C4-2B (cell line): ENCODE measurements at regions not wholly inside any gene's neighbourhood (a gene's known extent, or its start where the extent isn't known, plus 50 kb on each side); places are given as distances from the start of the nearest gene placed in this dataset.

Experiments used
- H3K27ac ChIP-seq: fragments of 450-650 bp; 2 replicates; pipeline ENCODE4 v1.5.1; 2017
- CTCF ChIP-seq: fragments of 450-650 bp; conservative IDR thresholded peaks from 2 replicates; pipeline ENCODE4 v1.5.1; 2017; ENCODE audit warnings: mild to moderate bottlenecking
- ZFX ChIP-seq: fragments of 450-650 bp; IDR thresholded peaks from 2 replicates; pipeline ENCODE4 v1.6.1; 2017

DNA sequence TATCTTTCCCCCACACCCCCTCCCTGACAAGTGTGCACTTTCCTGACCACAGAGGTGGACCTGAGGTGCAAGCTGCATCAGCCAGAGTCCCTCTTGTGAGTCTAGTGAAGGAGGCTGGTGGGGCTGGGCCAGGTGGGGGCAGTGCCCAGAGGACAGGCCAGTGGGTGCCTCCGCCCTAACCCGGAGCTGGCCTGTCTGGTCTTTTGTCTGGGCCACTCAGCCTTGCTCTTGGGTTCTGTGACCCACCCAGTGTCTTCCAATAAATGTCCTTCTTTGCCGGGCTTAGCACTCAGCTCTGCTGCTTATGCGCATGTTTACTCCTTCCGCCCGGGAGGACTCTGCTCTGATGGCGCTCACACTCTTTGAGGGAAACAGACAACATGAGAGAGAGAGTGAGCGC lies 526.2 kb downstream of the TBC1D22A start:
- no peak for TF ChIP-seq ZFX
- no peak for TF ChIP-seq CTCF
- no peak overlapping the region for H3K27ac ChIP-seq

- no peak overlapping the region for H3K27ac ChIP-seq
- TF ChIP-seq ZFX, result no peak
- TF ChIP-seq CTCF, result no peak
Measured at GRCh38 chr22:47287516-47287915, 525.1 kb downstream of the TBC1D22A start.

DNA sequence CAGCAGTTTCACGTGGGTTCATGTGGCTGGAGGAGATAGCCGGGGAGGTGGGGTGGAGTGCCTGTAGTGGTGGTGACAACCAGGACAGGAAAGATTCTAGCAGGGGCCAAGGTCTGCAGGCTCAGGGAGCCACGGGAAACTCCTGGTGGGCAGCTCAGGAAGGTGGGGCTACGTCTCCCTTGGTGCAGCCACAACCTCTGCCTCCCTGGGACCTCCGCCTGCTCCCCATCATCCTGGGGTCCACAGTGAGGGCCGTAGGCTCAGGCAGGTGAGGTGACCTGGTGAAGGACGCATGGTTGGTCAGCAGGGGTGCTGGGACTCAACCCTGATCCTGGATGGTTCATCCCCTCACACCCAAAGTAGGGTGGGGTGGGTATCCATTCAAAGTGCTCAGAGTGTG lies 524.1 kb downstream of the TBC1D22A start:
- H3K27ac ChIP-seq, result no peak overlapping the region

GRCh38 chr22:47285981-47286380 lies 523.5 kb downstream of the TBC1D22A start:
- TF ChIP-seq CTCF (no peak), ZFX (no peak)
- no peak overlapping the region for H3K27ac ChIP-seq

More for the DNA sequence above, 524.1 kb downstream of the TBC1D22A start:
- TF ChIP-seq ZFX (no peak), CTCF (no peak)

- TF ChIP-seq ZFX (no peak), CTCF (no peak)
- no peak overlapping the region for H3K27ac ChIP-seq
Measured at GRCh38 chr22:47284822-47285221, 522.4 kb downstream of the TBC1D22A start.

DNA sequence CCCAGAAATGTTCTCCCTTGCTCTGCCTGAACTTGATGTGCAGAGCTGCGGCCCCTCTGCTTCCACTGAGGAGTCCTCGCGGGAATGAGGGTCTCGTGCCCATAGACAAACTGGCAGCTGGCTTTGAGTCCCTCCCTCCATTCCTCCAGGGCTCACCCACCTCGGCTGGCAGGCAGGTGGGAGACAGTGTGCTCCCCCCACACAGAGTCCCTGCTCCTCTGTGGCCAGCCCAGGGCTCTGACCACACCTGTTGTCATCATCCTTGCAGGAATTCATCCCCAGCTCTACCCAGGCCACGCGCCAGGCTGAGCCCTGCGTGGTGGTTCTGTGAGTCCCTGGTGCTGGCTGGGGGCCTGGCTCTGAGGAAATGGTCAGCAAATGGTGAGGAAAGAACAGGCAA lies 521.9 kb downstream of the TBC1D22A start:
- TF ChIP-seq ZFX (no peak), CTCF (no peak)
- no peak overlapping the region for H3K27ac ChIP-seq

DNA sequence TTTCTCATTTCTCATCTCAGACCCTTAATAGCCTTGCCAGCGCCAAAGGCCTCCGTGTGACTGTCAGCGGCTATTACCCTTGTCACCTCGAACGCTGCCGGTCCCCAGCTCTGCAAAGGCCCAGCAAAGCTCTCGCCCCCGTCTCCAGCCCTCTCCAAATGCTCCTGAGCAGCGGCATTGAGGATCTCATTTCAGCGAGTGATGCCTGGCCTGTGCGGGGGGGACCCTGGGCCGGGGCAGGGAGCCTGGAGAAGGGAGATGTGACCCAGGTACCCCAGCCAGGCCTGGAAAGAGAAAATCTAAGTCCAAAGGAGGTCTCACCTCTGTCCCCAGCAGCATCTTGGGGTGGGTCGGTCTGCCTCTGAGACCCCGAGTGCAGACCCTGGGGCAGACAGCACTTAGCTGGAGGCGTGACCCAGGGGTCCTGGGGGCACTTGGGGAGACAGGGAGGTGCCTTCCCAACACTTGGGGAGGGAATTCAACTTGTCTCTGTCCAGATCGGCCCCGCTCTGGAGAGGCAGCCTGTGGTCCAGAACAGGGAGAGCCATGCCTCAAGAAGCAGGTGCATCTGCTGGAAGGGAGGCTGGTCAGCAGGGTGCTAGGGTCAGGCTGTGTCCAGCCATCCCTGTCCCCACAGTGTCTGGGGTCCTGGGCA lies 521.3 kb downstream of the TBC1D22A start:
- TF ChIP-seq CTCF (no peak), ZFX (no peak)
- H3K27ac ChIP-seq, result no peak overlapping the region
